CD4-positive, alpha-beta T cell treated with Interferon alpha-2 for 1 hour (primary cell): ENCODE measurements at regions not wholly inside any gene's neighbourhood (a gene's known extent, or its start where the extent isn't known, plus 50 kb on each side); places are given as distances from the start of the nearest gene placed in this dataset.
"Not testable (repeated sequence)": the region's sequence is repeated elsewhere in the genome, so short reads cannot be mapped to it uniquely, and the experiment has no call there.

Experiments used
- DNase-seq, 2 donors: peaks; one replicate each; pipeline ENCODE4 v3.0.0-alpha.2; 2020 to 2022

GRCh38 chr10:85043207-85043606 lies 714.8 kb downstream of the CCSER2 start:
- no peak for DNase-seq

- no peak for DNase-seq
Measured at GRCh38 chr10:85045046-85045445, 716.7 kb downstream of the CCSER2 start.

DNA sequence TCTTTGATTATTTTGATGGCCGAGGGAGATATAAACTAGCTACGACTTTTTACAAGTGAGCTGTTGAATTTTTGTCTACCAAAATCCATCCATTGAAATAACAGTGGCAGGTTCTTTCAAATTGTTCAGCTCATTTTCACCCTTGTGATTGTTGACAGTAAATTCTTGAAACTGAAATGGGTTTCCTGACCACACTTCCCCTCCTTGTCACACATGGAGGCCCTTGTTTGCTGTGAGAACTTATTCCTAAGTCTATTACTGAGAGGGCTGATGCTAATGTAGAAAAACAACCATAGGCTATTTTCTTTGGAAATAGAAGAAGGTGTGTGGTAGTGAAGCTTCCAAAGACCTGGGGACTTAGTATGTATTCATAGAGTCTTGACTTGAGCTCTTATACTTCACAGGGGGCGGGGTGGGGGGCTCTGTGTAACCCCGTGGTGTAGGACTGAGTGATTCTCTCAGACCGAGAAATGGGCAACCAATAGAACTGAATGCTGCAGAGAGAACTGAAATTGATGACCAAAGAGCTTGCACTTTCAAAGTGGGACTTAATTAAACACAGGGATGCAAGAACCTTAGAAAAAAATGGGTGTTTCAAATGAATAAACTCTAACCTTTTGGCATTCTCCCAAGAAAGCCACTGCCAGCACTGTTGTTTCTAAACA lies 718.9 kb downstream of the CCSER2 start:
- DNase-seq: no peak

- DNase-seq: no peak
Measured at GRCh38 chr10:85047979-85048378, 719.6 kb downstream of the CCSER2 start.

DNA sequence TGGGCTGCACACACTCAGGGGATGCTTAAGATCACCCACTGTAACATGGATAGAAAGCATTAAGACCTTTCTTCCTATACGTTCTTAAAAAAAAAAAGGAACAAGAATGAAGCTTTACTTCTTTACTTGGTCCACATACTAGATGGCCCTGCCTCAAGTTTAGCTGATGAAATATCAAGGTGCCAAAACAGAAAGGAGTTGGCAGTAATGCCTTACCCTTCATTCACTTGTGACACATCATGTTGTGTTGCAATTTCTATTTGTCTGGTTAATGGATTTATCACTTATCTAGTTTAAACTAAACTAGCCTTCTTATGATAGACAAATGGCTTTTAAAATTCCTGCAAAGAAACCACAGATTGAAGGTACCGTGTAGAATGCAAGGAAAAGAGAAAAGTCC lies 720.3 kb downstream of the CCSER2 start:
- no peak for DNase-seq

- DNase-seq: no peak
Measured at GRCh38 chr10:85060944-85061343, 732.6 kb downstream of the CCSER2 start.

- no peak for DNase-seq
Measured at GRCh38 chr10:85061401-85061800, 733.0 kb downstream of the CCSER2 start.

GRCh38 chr10:85067955-85068354 lies 739.6 kb downstream of the CCSER2 start:
- DNase-seq: no peak

- no peak for DNase-seq
Measured at GRCh38 chr10:85080934-85081333, 752.5 kb downstream of the CCSER2 start.

DNA sequence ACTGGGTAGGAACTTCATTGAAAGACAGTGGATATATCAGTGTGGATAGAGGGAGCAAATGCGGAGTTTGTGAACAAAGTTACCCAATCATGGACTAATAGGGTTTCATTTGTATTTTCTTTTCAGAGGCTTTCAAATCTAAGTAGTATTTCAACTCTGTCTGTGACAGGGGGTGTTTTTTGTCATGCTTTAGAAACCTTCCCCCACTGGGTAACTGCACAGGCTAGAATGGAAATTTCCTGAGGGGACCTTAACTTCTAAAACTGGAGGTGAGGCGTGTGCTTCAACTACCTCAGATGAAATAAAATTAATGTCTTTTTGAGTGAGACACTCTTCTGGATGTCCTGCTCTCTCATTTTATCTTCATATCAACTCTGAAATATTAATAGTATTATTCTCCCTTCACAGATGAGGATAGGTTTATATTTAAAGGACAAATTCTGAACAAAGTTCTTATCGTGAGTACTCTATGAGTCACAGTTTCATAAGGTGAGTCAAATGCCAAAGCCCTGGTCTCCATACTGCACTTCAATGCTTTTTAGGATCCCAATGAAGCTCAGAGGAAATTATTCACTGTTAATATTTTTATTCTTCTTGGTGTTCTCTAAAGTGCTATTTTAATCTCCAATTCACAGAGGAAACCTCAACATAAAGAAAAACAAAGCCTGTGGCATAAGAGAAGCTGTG lies 770.6 kb downstream of the CCSER2 start:
- no peak for DNase-seq

DNA sequence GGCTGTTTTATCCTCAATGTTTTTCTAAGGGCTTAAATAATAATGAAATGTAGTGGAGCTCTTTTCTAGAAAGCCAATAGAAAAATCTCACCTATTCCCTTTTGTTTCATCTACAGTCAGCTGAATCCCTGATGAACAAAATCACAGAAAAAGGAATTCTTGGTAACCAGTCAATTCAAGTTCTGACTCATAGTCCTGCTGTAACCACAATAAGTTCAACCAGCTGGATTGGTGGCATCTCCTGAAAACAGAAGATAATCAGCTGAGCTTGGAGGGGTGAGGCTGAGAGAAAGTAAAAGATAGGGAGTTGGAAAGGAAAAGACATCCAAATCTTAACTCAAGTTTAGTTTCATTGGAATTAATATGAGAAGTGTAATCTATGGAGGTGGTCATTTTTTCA lies 772.1 kb downstream of the CCSER2 start:
- no peak for DNase-seq

- DNase-seq: no peak
Measured at GRCh38 chr10:85105614-85106255, 777.3 kb downstream of the CCSER2 start.

DNA sequence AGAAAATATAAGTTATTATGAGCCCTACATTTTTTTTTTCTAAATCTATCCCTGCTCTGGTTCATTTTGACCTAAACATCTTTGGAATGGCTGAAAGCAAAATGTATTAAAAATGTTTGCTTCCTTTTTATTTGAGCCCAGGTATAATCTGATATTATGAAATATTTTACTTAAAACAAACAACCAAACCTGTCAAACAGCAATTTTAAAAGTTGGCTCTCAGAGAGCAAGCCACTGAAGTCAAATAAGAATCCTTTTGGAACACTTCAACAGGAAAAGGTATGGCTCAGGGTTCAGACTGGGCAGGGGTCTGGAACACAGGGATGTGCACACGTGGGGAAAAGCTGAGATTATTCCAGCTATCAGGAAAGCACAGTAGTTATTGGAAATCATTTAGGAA lies 782.9 kb downstream of the CCSER2 start:
- no peak for DNase-seq

GRCh38 chr10:85124603-85125051 lies 796.2 kb downstream of the CCSER2 start:
- DNase-seq: no peak

DNA sequence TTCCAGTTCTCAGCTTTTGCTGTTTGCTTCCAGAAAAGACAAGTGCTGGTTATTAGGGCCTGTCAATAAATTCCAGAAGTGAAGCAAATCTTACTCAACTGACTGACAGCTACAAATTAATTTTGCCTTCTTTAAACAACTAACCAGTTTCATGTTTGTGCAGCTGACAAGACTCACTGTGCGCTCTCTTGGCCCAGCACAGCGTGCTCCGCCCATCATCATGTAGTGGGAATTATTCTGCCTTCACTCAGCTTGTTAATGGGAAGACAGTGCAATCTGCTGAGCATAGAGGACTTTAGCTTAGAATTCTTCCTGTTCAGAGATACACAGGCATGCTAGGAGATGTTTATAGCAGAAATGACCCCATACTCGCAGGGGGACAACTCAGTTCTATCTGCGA lies 808.9 kb downstream of the CCSER2 start:
- DNase-seq: no peak

- DNase-seq: no peak
Measured at GRCh38 chr10:85138046-85138445, 809.7 kb downstream of the CCSER2 start.

DNA sequence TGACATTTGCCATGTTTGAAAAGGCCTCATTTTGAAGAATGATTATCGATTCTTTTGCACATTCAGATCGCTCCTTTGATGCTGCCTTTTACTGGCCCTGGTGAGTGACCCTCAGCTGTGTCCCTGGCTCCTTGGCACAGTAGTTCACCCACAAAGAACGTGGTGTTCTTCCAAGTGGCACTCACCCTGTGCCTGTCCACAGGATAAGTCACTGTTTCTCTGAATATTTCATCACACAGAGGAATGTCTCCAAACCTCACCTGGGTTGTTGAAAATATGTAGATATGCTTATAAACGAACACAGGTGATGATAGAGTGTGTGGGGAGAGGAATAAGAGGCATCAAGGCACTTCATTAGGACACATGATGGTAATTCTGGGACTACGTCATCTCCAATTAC lies 810.7 kb downstream of the CCSER2 start:
- DNase-seq: no peak

GRCh38 chr10:85141520-85141919 lies 813.1 kb downstream of the CCSER2 start:
- not testable (repeated sequence) for DNase-seq

DNA sequence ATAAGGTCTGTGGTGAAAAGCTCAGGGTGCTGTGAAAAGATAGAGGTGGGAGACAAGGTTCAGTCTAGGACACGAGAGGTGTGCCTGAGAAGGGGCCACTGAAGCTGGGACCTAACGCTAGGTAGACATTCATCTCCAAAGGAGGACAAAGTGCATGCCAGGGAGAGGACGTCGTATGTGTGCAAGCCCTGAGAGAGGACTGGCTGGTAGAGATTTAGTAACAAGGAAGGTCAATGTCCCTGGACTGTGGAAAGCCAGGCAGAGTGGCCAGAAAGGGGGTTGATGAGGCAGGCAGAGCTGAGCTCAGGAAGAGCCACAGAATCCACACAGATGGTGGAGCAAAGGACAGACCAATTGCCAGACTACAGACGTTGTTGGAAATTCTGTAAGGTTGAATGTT lies 817.6 kb downstream of the CCSER2 start:
- DNase-seq: no peak

GRCh38 chr10:85147346-85148250 lies 819.2 kb downstream of the CCSER2 start:
- DNase-seq: no peak

GRCh38 chr10:85148693-85149640 lies 820.6 kb downstream of the CCSER2 start:
- DNase-seq: no peak

DNA sequence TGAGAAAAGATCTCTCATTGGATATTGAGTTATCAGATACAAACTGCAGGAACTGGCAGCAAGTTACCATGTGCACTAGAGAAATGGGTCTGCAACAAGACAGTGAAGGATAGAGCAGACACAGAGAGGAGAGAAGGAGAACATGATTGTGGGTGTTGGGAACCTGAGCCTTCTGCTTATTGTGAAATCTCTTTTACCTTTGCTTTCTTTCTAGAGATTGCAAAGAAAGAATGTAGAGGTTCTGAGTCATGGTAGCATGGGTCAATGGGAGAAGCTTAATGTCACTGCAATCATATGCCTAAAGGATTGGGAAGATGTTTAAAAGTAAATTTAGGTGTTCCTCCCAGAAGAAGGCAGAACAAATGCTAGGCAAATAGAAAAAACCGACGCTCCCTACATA lies 821.4 kb downstream of the CCSER2 start:
- no peak for DNase-seq
